ENCODE measurements at regions not wholly inside any gene's neighbourhood (a gene's known extent, or its start where the extent isn't known, plus 50 kb on each side); places are given as distances from the start of the nearest gene placed in this dataset.

- no peak for DNase-seq (ENCODE audit: low spot score)
- no peak for TF ChIP-seq CTCF (IDR thresholded peaks at IDR 0.05; ENCODE audit: borderline replicate concordance, control extremely low read depth, extremely low read depth, insufficient read depth, missing control alignments)
- in situ Hi-C loops (cut with MboI; ENCODE audit: low sequenced_read_pairs, unreplicated experiment), result no loop called here
Observed at GRCh38 chr5:21070858-21071257, 1082.9 kb upstream of the CDH18 start.

GRCh38 chr5:21067724-21068123 lies 1079.7 kb upstream of the CDH18 start:
- TF ChIP-seq CTCF (IDR thresholded peaks at IDR 0.05; ENCODE audit: borderline replicate concordance, control extremely low read depth, extremely low read depth, insufficient read depth, missing control alignments), result no peak
- in situ Hi-C loops (cut with MboI; ENCODE audit: low sequenced_read_pairs, unreplicated experiment), result no loop called here
- no peak for DNase-seq (ENCODE audit: low spot score)

GRCh38 chr5:21063146-21063545 lies 1075.1 kb upstream of the CDH18 start:
- DNase-seq (ENCODE audit: low spot score), result no peak

GRCh38 chr5:21058289-21058688 lies 1070.3 kb upstream of the CDH18 start:
- no peak for DNase-seq (ENCODE audit: low spot score)
- TF ChIP-seq CTCF (IDR thresholded peaks at IDR 0.05; ENCODE audit: borderline replicate concordance, control extremely low read depth, extremely low read depth, insufficient read depth, missing control alignments), result no peak
- in situ Hi-C loops (cut with MboI; ENCODE audit: low sequenced_read_pairs, unreplicated experiment), result no loop called here

More at GRCh38 chr5:21063146-21063545, 1075.1 kb upstream of the CDH18 start:
- TF ChIP-seq CTCF (IDR thresholded peaks at IDR 0.05; ENCODE audit: borderline replicate concordance, control extremely low read depth, extremely low read depth, insufficient read depth, missing control alignments), result no peak
- in situ Hi-C loops (cut with MboI; ENCODE audit: low sequenced_read_pairs, unreplicated experiment), result no loop called here

- no peak for DNase-seq (ENCODE audit: low spot score)
- TF ChIP-seq CTCF (IDR thresholded peaks at IDR 0.05; ENCODE audit: borderline replicate concordance, control extremely low read depth, extremely low read depth, insufficient read depth, missing control alignments), result no peak
- in situ Hi-C loops (cut with MboI; ENCODE audit: low sequenced_read_pairs, unreplicated experiment), result no loop called here
Observed at GRCh38 chr5:21051945-21052344, 1063.9 kb upstream of the CDH18 start.

DNA sequence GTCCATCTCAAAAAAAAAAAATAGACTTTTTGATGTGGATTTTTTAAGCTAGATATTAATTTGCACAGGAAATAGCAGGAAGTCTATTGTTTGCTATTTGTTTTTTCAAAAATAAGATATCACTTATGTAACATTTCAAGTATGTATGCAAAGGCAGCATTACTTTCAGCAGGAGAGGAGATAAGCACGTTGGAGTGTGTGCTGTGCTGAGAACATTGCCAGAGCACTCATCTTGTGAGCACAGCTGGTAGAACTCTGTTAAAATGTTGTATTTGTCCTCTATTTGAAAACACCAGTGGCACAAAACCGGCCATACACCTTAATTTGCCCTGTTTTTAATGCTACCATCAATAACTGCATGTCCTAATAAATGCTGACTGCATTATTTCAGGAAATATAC lies 1061.9 kb upstream of the CDH18 start:
- in situ Hi-C loops (cut with MboI; ENCODE audit: low sequenced_read_pairs, unreplicated experiment), result no loop called here
- TF ChIP-seq CTCF (IDR thresholded peaks at IDR 0.05; ENCODE audit: borderline replicate concordance, control extremely low read depth, extremely low read depth, insufficient read depth, missing control alignments), result no peak
- DNase-seq (ENCODE audit: low spot score), result no peak

DNA sequence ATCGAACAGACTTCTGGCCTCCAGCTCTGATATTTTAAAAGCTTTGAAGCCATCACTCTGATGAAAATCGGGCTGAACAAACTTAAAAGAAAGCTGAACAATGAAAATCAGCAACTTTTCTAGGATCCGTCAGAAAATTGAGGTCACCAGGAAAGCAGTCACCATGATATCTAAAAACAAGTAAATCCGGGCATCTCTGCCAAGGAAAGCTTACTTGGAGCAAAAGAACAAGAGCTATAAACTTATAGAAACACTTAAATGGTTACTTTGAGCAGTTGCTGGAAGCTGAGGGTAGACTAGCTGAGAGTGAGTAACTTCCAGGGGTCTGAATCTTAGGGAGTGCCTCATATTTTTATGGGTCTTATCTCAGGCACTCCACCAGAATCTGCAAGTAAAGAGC lies 1043.0 kb upstream of the CDH18 start:
- TF ChIP-seq CTCF (IDR thresholded peaks at IDR 0.05; ENCODE audit: borderline replicate concordance, control extremely low read depth, extremely low read depth, insufficient read depth, missing control alignments), result no peak
- in situ Hi-C loops (cut with MboI; ENCODE audit: low sequenced_read_pairs, unreplicated experiment), result no loop called here
- no peak for DNase-seq (ENCODE audit: low spot score)

Measured in GM13976 (cell line).